ENCODE measurements at regions not wholly inside any gene's neighbourhood (a gene's known extent, or its start where the extent isn't known, plus 50 kb on each side); places are given as distances from the start of the nearest gene placed in this dataset.
"Not testable (repeated sequence)": the region's sequence is repeated elsewhere in the genome, so short reads cannot be mapped to it uniquely, and the experiment has no call there.

DNA sequence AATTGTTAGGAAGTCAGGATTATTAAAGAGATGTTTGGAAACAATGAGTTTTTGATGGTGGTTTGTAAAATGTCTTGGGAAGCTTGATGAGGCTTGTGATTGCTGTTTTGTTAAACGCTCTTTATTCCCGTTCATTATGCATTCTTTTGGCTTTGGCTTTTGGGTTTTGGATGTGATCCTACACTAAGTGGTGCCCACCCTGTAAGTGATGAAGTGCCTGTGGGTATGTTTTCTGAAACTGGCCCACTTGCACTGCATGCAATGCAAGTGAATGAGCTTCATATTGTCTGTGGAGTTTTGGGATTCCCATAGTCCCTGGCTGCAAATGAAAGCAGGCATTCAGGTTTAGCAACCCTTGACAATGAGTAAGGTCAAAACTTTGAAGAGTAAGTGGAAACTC lies 1035.5 kb upstream of the WWC1 start:
- DNase-seq (ENCODE audit: low read depth in 4 of 4, low spot score in 1 of 4): no peak

DNA sequence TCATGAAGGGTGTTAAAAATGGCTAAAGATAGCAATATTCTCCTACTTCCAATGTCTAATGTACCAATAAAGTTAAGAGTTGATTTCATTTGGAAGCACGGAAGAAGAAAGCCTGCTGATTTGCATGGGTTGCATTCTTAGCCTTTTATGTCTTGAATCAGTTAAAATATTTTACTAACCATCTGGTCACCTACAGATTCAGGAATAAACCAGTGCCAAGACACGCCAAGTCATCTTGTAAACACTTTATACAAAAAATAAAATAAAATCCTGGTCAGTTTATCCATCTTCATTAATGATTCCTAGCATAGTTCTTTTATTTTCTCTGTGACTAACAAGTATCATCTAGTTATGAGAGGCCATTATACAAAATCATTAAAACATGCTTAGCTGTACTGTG lies 1031.6 kb upstream of the WWC1 start:
- no peak for DNase-seq (ENCODE audit: low read depth in 4 of 4, low spot score in 1 of 4)

GRCh38 chr5:167261309-167262100 lies 1029.9 kb upstream of the WWC1 start:
- no peak for DNase-seq (ENCODE audit: low read depth in 4 of 4, low spot score in 1 of 4)

- no peak for DNase-seq (ENCODE audit: low read depth in 4 of 4, low spot score in 1 of 4)
Measured at GRCh38 chr5:167263185-167263584, 1028.3 kb upstream of the WWC1 start.

- no peak for DNase-seq (ENCODE audit: low read depth in 4 of 4, low spot score in 1 of 4)
Measured at GRCh38 chr5:167264348-167264747, 1027.1 kb upstream of the WWC1 start.

- DNase-seq (ENCODE audit: low read depth in 4 of 4, low spot score in 1 of 4): no peak
Measured at GRCh38 chr5:167268337-167268736, 1023.1 kb upstream of the WWC1 start.

- no peak for DNase-seq (ENCODE audit: low read depth in 4 of 4, low spot score in 1 of 4)
Measured at GRCh38 chr5:167269146-167269545, 1022.3 kb upstream of the WWC1 start.

DNA sequence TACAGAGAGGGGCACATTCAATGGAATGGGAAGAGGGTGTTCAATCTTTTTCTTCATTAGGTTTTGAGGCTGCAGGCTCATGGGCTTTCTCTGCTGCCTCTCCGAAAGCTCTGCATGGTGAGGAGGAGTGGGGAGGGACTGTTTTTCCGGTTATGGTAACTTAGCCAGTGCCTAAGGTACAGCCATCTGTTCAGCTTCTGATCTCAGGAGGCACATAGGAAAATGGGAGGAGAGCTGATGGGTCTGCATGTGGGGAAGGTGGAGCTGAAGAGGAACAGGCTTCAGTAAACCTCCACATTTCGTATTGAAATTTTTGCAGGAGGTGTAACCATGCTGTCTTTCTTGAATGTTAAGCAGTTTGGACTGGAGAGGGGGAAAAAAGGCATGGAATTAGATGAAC lies 1020.4 kb upstream of the WWC1 start:
- no peak for DNase-seq (ENCODE audit: low read depth in 4 of 4, low spot score in 1 of 4)

DNA sequence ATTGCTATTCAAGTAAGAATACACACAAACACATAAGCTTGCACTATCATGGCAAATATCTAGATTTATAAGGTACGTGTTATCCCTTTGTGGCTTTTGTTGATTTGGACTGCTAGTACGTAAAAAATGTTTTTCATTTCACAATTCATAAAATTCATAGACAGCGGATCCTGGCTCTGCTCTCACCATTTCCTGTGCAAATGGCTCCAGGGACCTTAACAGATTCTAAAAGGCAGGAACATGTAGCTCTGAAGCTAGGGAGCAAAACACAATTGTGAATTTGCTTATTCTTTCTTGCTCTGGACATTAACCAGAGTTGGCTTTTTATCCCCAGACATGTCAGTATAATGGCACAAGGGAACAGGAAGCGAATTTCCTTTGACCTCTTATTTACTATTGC lies 1019.9 kb upstream of the WWC1 start:
- no peak for DNase-seq (ENCODE audit: low read depth in 4 of 4, low spot score in 1 of 4)

GRCh38 chr5:167280111-167280510 lies 1011.3 kb upstream of the WWC1 start:
- no peak for DNase-seq (ENCODE audit: low read depth in 4 of 4, low spot score in 1 of 4)

GRCh38 chr5:167281925-167282324 lies 1009.5 kb upstream of the WWC1 start:
- DNase-seq (ENCODE audit: low read depth in 4 of 4, low spot score in 1 of 4): no peak

DNA sequence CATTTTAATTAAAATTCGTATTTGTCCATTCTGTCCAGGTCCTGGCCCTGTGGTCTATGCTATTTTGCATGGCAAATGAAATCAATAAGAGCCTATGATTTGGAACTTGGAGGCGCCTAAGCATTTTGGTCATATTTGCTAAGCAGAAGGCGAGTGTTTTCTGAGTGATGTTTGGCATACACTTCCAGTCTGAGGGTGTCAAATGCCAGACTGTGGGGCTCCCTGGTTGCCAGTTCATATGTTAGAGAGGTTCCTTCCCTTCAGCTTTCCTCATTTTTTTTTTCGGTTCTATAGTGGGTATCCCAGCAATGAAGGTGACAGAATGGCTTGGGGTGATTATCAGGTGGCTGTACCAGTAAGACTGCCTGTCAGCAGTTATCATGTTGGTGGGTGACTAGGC lies 1007.8 kb upstream of the WWC1 start:
- DNase-seq (ENCODE audit: low read depth in 4 of 4, low spot score in 1 of 4): no peak

- no peak for DNase-seq (ENCODE audit: low read depth in 4 of 4, low spot score in 1 of 4)
Measured at GRCh38 chr5:167284222-167284890, 1007.1 kb upstream of the WWC1 start.

DNA sequence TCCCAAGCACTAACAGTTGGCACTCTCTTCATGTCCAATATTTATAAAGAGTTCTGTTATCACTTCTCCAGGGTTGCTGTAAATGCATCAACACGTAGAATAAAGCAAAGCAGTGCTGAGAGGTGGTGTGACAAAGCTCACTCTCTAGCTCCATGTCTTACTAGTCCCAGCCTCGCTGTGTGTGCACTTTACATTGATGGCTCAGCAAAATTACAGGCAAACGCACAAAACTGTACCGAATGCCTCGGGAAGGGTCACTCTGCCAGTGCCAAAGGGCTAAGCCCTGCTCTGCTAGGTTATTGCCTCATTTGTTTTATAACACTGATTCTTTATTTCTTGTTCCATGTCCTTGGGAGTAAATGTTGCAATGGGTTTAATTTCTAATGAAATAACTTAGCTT lies 1005.9 kb upstream of the WWC1 start:
- no peak for DNase-seq (ENCODE audit: low read depth in 4 of 4, low spot score in 1 of 4)

- DNase-seq (ENCODE audit: low read depth in 4 of 4, low spot score in 1 of 4): no peak
Measured at GRCh38 chr5:167286891-167287290, 1004.6 kb upstream of the WWC1 start.

GRCh38 chr5:167290478-167290877 lies 1001.0 kb upstream of the WWC1 start:
- no peak for DNase-seq (ENCODE audit: low read depth in 4 of 4, low spot score in 1 of 4)

- no peak for DNase-seq (ENCODE audit: low read depth in 4 of 4, low spot score in 1 of 4)
Measured at GRCh38 chr5:167294882-167295680, 996.4 kb upstream of the WWC1 start.

DNA sequence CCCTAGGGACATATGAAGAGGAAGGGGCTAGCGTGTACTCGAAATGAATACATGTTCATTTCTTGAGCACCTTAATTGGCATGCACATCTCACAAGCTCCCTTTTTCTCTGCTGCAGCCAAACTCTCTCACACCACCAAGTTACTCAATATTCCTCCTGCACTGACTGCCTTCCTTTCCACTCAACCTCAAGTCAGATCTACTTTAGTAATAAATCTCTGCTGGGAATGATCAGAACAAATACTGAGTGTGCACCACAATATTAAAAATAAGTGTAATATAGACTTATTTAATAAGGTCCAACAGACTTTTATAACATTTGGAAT lies 995.8 kb upstream of the WWC1 start:
- DNase-seq (ENCODE audit: low read depth in 4 of 4, low spot score in 1 of 4): no peak

- no peak for DNase-seq (ENCODE audit: low read depth in 4 of 4, low spot score in 1 of 4)
Measured at GRCh38 chr5:167296066-167296465, 995.4 kb upstream of the WWC1 start.

- DNase-seq (ENCODE audit: low read depth in 4 of 4, low spot score in 1 of 4): no peak
Measured at GRCh38 chr5:167296661-167297060, 994.8 kb upstream of the WWC1 start.

DNA sequence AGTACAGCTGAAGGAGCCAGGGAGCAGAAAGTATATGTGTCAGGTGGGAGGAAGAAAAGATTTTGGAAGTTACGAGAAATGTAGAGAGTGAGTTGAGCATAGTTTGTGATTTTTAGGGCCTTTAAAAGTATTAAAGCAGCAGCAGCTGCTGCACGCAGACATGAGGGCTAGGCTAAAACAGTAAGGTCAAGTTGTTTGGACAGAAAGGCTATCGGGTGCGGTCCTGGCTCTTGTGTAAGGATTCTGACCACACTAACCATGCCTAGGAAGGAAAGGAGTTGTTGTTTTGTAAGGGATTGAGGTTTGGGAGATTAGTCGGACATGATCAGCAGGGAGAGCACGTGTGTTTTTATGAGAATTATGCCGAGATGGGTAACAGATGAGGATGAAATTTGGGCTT lies 991.6 kb upstream of the WWC1 start:
- DNase-seq (ENCODE audit: low read depth in 4 of 4, low spot score in 1 of 4): not testable (repeated sequence)

DNA sequence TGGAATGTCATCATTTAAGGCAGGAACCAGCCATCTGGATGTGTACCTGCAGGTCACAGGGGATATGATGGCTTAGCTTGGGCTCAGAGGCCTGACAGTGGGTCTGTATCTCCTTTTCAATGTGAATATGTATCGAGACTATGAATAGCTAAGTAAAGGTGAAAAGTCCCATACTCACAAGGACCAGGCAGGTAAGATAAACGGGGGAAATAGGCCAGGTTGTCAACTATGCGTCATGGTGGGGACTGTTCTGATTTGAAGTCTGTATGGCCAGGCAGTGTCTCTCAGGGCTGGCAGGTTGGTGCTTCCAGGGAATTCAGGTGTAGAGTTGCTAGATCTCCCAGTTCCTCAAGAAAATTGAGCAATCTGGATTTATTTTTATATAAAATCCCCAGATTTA lies 987.9 kb upstream of the WWC1 start:
- no peak for DNase-seq (ENCODE audit: low read depth in 4 of 4, low spot score in 1 of 4)
